ENCODE measurements at regions not wholly inside any gene's neighbourhood (a gene's known extent, or its start where the extent isn't known, plus 50 kb on each side); places are given as distances from the start of the nearest gene placed in this dataset.

GRCh38 chr12:105547786-105548185, 217.3 kb downstream of the C12orf75 start:
- no peak for DNase-seq (ENCODE audit: low spot score)
- in situ Hi-C loops (cut with MboI; ENCODE audit: low pct_unique_long_range_greater_than_20kb, low sequenced_read_pairs, unreplicated experiment) = no loop called here
- no peak for TF ChIP-seq CTCF (IDR thresholded peaks at IDR 0.05; ENCODE audit: extremely low read depth, insufficient read depth, missing control alignments)

DNA sequence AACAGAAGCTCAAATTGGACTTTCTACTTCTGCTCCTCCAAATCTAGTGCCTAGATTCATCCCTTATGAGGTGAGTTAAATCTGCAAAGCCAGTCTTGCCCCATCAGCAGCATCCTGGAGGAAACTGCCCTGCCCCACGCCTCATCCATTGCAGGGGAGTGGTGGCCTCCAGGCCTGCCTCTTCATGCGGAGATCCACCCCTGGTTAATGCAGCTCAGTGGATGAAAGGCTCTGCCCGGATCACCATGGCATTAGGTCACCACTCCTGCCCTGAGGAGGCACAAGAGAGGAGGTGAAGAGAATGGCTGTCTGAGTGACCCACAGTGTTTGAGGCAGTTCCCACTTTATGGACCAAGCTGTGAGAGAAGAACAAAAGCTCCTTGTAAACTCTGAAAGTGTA, 218.1 kb downstream of the C12orf75 start:
- in situ Hi-C loops (cut with MboI; ENCODE audit: low pct_unique_long_range_greater_than_20kb, low sequenced_read_pairs, unreplicated experiment) = no loop called here
- no peak for TF ChIP-seq CTCF (IDR thresholded peaks at IDR 0.05; ENCODE audit: extremely low read depth, insufficient read depth, missing control alignments)
- no peak for DNase-seq (ENCODE audit: low spot score)

DNA sequence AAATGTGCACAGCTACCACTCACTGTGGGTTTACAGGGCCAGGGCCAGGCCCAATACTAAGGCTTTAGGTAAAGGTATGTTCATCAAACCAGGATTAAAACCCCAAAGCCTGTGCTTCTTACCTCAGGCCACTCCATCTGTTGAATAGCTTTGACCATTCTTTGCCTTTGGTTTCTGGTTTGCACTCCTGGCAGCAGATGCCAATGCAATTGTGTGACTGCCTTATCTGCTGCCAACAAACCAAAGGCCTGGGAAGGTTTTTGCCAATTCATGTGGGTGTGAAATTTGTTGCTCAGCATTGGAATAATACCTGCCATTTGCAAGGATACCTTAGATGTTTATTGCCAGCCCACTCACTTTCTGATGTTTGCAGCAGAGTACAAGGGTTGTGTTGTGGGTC, 221.6 kb downstream of the C12orf75 start:
- in situ Hi-C loops (cut with MboI; ENCODE audit: low pct_unique_long_range_greater_than_20kb, low sequenced_read_pairs, unreplicated experiment) = no loop called here
- no peak for TF ChIP-seq CTCF (IDR thresholded peaks at IDR 0.05; ENCODE audit: extremely low read depth, insufficient read depth, missing control alignments)
- no peak for DNase-seq (ENCODE audit: low spot score)

- no peak for TF ChIP-seq CTCF (IDR thresholded peaks at IDR 0.05; ENCODE audit: extremely low read depth, insufficient read depth, missing control alignments)
- no peak for DNase-seq (ENCODE audit: low spot score)
- in situ Hi-C loops (cut with MboI; ENCODE audit: low pct_unique_long_range_greater_than_20kb, low sequenced_read_pairs, unreplicated experiment) = no loop called here
Observed at GRCh38 chr12:105554223-105554678, 223.8 kb downstream of the C12orf75 start.

GRCh38 chr12:105554856-105555255, 224.4 kb downstream of the C12orf75 start:
- TF ChIP-seq CTCF (IDR thresholded peaks at IDR 0.05; ENCODE audit: extremely low read depth, insufficient read depth, missing control alignments) = no peak
- DNase-seq (ENCODE audit: low spot score) = no peak
- in situ Hi-C loops (cut with MboI; ENCODE audit: low pct_unique_long_range_greater_than_20kb, low sequenced_read_pairs, unreplicated experiment) = no loop called here

DNA sequence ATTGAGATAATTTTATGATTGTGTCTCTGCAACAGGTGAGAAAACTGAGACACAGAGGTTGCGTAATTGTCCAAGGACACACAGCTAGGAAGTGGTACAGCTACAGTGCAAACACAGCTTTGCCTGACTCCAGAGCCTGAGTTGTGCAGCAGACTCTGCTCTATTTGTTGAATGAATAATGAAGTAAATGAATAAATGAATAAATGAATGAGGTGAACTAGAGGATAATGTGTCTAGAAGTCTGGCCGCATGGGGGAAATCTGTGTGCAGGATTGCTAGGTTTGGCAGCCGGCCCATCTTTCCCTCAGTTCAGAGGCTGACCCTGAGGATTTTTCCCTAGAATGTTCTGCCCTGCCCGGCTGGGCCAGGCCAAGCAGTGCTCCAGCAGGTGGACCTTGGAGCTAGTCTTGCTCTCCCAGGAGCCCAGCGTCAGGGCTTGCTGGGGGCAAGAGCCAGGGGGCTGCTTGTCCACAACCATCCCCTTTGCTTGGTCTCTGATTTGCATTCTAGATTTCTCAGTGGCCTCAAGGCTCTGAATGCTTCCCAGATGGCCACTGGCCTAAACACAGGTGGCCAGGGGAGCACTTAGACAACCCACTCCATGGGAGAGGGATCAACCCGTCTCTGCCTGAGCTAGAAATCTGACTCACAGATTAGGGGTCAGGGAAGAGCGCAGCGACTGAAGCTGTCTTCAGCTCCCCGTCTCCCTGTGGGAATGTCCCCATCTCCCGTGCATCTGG, 225.2 kb downstream of the C12orf75 start:
- in situ Hi-C loops (cut with MboI; ENCODE audit: low pct_unique_long_range_greater_than_20kb, low sequenced_read_pairs, unreplicated experiment) = no loop called here
- no peak for TF ChIP-seq CTCF (IDR thresholded peaks at IDR 0.05; ENCODE audit: extremely low read depth, insufficient read depth, missing control alignments)
- DNase-seq (ENCODE audit: low spot score) = no peak

Data from GM13977 (cell line).